ENCODE measurements at regions not wholly inside any gene's neighbourhood (a gene's known extent, or its start where the extent isn't known, plus 50 kb on each side); places are given as distances from the start of the nearest gene placed in this dataset.
A peak's percentile ranks its signal among the peaks of the same experiment; 100 is the strongest.

- WGBS, 2 donors = 79 to 86% methylated on average over 2 of the region's 2 CpGs
- Histone ChIP-seq H3K9me3 (no peaks in the 10 kb centered on the region), H3K4me1 (peaks cover 0 to 7% (median 0%) of the 10 kb centered on the region in 9 donors), H3K36me3 (no peaks in the 10 kb centered on the region), H3K27me3 (peaks cover 0 to 4% (median 0%) of the 10 kb centered on the region in 7 donors), H3K4me3 (no peak overlapping the region), H3K27ac (no peak overlapping the region)
- ATAC-seq (no peak), DNase-seq (no peak)
- intact Hi-C loops (cut with DNase I) = no loop called here
- TF ChIP-seq CTCF (IDR thresholded peaks at IDR 0.05) = no peak
Observed at GRCh38 chr18:54739476-54739875, 88.8 kb upstream of the RAB27B start.

GRCh38 chr18:54740136-54740846 is 88.0 kb upstream of the RAB27B start:
- DNase-seq (no peak), ATAC-seq (no peak)
- Histone ChIP-seq H3K27ac (no peak overlapping the region), H3K4me3 (no peak overlapping the region), H3K27me3 (peaks cover 0 to 4% (median 0%) of the 10 kb centered on the region in 7 donors), H3K4me1 (peaks cover 0 to 7% (median 0%) of the 10 kb centered on the region in 9 donors), H3K9me3 (no peaks in the 10 kb centered on the region), H3K36me3 (no peaks in the 10 kb centered on the region)
- WGBS, 2 donors = 66 to 67% methylated on average over 3 of the region's 3 CpGs
- TF ChIP-seq CTCF (IDR thresholded peaks at IDR 0.05) = no peak
- intact Hi-C loops (cut with DNase I) = no loop called here

- no peak for DNase-seq
- Histone ChIP-seq H3K36me3 (no peaks in the 10 kb centered on the region), H3K9me3 (no peaks in the 10 kb centered on the region), H3K4me1 (peaks cover 0 to 7% (median 0%) of the 10 kb centered on the region in 9 donors), H3K4me3 (no peak overlapping the region), H3K27me3 (no peaks in the 10 kb centered on the region), H3K27ac (peak overlapping the region in 2 of 10 donors; percentile 0 to 34)
- 53 to 60% methylated on average over 4 of the region's 4 CpGs for WGBS, 2 donors
- intact Hi-C loops (cut with DNase I) = no loop called here
- ATAC-seq = peak in 2 of 8 donors; percentile 30 to 68
- no peak for TF ChIP-seq CTCF (IDR thresholded peaks at IDR 0.05)
Observed at GRCh38 chr18:54742120-54742519, 86.2 kb upstream of the RAB27B start.

- peak; percentile 86 to 95 (median 92) for ATAC-seq
- DNase-seq = peak in 1 of 2 donors; percentile 75
- intact Hi-C loops (cut with DNase I) = no loop called here
- no peak overlapping the region for H3K4me3 ChIP-seq
- no peaks in the 10 kb centered on the region for H3K27me3 ChIP-seq
- no peaks in the 10 kb centered on the region for H3K9me3 ChIP-seq
- peak overlapping the region in 1 of 10 donors; percentile 34 for H3K27ac ChIP-seq
- peaks cover 0 to 7% (median 0%) of the 10 kb centered on the region in 9 donors for H3K4me1 ChIP-seq
- H3K36me3 ChIP-seq = no peaks in the 10 kb centered on the region
- WGBS, 2 donors = 71 to 79% methylated on average over 2 of the region's 2 CpGs
- TF ChIP-seq CTCF (IDR thresholded peaks at IDR 0.05) = no peak
Observed at GRCh38 chr18:54742659-54743604, 85.3 kb upstream of the RAB27B start.

Data from heart right ventricle (tissue), 16 donors.